Stimulated activated CD8-positive, alpha-beta memory T cell treated with anti-CD3 and anti-CD28 coated beads, Interleukin-15, amount 100 ng/mL, for 24 hours (primary cell): ENCODE measurements at regions not wholly inside any gene's neighbourhood (a gene's known extent, or its start where the extent isn't known, plus 50 kb on each side); places are given as distances from the start of the nearest gene placed in this dataset.

Source experiments
- DNase-seq: peaks from one replicate; pipeline ENCODE4 v3.0.0-alpha.2; 2020; ENCODE audit warnings: low read depth

DNA sequence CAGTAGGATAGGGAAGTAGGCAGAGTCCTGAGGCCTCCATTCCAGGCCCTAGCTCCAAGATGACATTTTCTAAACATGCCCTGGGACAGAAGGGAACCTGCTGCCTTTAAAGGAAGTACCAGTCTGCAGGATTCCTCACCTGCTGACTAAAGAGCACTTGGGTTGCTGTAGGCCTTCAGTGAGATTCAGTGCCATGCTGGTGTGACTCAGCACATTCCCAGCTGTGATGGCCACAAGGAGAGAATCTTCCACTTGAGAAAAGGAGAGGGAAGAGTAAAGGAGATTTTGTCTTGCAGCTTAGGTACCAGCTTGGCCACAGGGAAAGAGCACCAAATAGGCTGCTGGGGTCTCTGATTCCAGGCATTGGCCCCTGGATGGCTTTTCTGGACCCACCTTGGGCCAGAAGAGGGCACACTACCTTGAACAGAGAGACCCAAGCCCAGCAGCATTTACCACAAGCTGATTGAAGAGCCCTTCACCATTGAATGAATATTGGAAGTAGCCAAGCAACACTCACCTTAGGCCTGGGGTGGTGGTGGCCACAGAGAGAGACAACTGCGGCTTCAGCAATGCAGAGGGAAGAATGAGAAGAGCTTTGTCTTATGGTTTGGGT lies 498.3 kb downstream of the KCNH5 start:
- DNase-seq = no peak

- no peak for DNase-seq
Measured at GRCh38 chr14:62557416-62557815, 487.8 kb downstream of the KCNH5 start.

DNA sequence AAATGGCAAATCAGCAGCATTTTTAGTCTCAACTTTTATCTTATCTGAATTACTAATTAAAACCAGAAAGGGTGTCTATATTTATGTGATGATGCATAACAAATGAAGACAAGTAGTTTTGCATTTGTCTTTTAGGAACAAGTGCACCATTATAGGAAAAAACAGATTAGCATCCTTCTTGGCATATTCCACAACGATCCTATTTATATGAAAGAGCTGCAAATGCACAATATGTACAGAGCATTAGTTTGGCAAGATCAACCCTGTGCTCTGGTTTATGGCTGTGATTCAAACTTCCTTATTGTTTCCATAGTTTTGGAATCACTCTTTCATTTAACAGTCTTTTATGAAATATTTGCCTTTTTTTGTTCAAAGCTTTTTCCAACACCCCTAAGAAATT lies 486.8 kb downstream of the KCNH5 start:
- DNase-seq = no peak

DNA sequence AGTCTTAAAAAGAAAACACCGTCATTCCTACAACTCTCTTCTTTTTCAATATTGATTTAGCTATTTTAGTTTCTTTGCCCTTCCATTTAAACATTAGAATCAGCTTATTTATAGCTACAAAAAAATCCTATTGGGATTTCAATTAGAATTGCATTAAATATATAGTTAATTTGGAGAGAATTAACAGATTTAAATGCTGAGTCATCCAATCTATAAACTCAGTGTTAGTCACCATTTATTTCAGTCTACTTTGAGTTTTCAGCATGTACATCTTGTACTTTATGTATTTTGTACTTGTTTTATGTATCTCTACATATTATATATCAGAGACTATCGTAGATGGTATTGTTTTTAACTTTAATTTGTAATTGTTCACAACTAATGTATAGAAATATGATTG lies 460.0 kb downstream of the KCNH5 start:
- DNase-seq = no peak

GRCh38 chr14:62592877-62593276 lies 452.4 kb downstream of the KCNH5 start:
- DNase-seq = no peak

DNA sequence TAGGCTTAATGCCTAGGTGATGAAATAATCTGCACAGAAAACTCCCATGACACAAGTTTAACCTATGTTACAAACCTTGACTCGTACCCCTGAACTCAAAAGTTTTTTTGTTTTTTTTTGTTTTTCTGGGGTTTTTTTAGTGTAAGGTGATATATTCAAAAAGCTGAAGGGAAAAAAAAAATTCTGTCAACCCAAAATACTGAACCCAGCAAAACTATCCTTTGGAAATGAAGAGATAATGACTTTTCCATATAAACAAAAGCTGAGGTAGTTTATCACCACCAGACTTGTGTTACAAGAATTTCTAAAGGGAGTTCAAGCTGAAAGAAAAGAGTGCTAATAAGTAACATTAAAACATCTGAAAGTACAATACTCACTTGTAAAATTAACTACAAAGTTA lies 448.1 kb downstream of the KCNH5 start:
- DNase-seq = no peak

- no peak for DNase-seq
Measured at GRCh38 chr14:62599616-62600385, 445.5 kb downstream of the KCNH5 start.

GRCh38 chr14:62602712-62603111 lies 442.5 kb downstream of the KCNH5 start:
- no peak for DNase-seq

GRCh38 chr14:62604524-62604923 lies 440.7 kb downstream of the KCNH5 start:
- no peak for DNase-seq

GRCh38 chr14:62614122-62614521 lies 431.1 kb downstream of the KCNH5 start:
- no peak for DNase-seq

DNA sequence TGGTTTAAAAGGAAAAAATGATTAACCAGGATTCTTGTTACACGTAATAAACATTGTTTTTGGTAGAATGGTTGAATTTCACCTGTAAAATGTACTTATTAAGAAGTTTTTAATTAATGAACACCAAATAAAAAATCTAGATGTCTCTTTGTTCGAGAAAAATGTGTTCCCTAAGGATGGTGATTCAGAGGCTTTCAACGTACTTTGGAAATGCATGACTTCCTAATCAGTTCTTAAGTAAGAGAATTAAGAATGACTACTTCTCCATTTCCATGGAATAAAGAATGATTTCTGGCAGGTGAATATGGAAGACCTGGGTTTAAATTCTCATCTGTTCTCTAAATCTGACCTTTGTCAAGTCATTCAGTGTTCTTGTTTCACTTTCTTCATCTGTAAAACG lies 428.6 kb downstream of the KCNH5 start:
- DNase-seq = no peak

DNA sequence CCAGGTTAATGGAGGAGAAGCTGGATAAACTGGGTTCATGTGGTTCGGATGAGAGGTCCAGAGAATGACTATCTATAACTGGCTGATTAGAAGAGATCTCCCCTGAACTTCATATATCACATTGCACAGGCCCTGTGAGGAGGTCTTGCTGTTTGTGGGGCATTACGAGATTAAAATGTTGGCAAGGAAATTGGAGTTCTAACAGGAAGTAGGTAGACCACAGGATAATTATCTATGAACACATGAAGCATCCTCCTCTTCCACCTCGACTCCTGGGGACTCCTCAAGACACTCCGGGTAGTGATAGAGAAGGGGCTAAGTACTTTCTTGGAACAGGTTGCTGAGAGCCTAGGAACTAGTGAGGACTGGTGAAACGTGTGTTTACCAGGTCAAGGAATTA lies 418.8 kb downstream of the KCNH5 start:
- DNase-seq = no peak

DNA sequence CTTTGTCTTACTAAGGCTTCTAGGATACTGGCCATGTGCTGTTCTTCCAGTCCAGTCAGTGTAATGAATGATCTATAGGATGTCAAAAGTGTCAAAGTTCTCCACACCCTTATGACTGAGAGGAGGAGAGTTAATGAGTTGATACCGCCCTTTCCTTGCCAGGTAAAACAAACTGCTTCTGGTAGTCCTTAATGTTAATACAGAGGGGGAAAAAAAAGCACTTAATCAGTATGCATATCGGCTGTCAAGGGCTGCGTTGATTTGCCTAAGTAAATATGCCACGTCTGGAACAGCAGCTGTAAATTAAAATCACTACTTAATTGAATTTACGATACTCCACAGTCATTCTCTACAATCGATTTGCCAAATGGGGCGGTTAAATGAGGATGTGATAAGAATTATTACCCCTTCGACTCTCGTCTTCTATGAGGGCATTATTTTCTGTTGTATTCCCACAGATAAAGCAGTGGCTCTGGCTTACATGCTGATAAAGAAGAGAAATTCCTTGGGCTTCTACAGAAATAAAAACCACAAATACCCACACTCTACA lies 416.0 kb downstream of the KCNH5 start:
- DNase-seq = no peak

DNA sequence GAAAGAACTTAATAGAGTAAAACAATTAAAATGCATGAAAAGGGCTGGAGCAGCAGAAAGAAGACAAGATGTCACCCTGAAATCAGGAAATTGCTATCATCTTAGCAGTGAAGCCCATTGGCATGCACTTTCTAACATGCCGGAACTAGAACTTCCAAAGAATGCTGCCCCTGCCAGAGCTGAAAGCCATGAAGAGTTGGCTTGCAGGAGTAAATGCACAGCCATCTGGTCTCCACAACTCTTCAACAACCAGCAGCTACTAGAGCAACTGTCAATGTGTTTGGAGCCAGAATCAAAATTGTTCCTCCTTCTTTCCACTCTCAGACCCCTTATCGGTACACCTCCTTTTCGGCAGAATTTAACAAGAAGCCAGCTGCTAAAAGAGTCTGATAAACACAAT lies 414.1 kb downstream of the KCNH5 start:
- DNase-seq = no peak

- DNase-seq = no peak
Measured at GRCh38 chr14:62632771-62633170, 412.5 kb downstream of the KCNH5 start.

GRCh38 chr14:62645649-62646048 lies 399.6 kb downstream of the KCNH5 start:
- no peak for DNase-seq
